GM23338 (cell line): ENCODE measurements at regions not wholly inside any gene's neighbourhood (a gene's known extent, or its start where the extent isn't known, plus 50 kb on each side); places are given as distances from the start of the nearest gene placed in this dataset.

Experiments
- CREB1 ChIP-seq: fragments of 250-450 bp; sonication (Bioruptor Pico); IDR thresholded peaks from 2 replicates; pipeline ENCODE4 v1.5.0; 2020; ENCODE audit warnings: low read depth, mild to moderate bottlenecking, moderate library complexity
- EZH2 ChIP-seq: fragments of 200-600 bp; sonication (generic); IDR thresholded peaks from one replicate; pipeline ENCODE4 v1.8.0; 2017; ENCODE audit warnings: antibody characterized with exemption, mild to moderate bottlenecking, low read depth; ENCODE audit not compliant: unreplicated experiment
- JUNB ChIP-seq: IDR thresholded peaks from one replicate; pipeline ENCODE4 v1.6.1; 2016; ENCODE audit warnings: antibody characterized with exemption; ENCODE audit not compliant: unreplicated experiment
- NANOG ChIP-seq: IDR thresholded peaks from 2 replicates; pipeline ENCODE4 v1.6.1; 2016; ENCODE audit warnings: antibody characterized with exemption, borderline replicate concordance
- TF ChIP-seq, protein P1 (sequence below), 2 experiments: fragments of 200-600 bp in 1 of 2; sonication (generic) in 1 of 2; conservative IDR thresholded peaks; 2 replicates each; pipeline versions ENCODE4 v1.5.1 to v1.6.1; 2016 to 2017; ENCODE audit warnings: antibody characterized with exemption in 2 of 2, low read depth in 2 of 2, mild to moderate bottlenecking in 2 of 2, moderate library complexity in 1 of 2
- TF ChIP-seq, protein P2 (sequence below): IDR thresholded peaks from one replicate; pipeline ENCODE4 v1.6.1; 2018; ENCODE audit warnings: antibody characterized with exemption; ENCODE audit not compliant: unreplicated experiment

- TF ChIP-seq, protein P1, sequence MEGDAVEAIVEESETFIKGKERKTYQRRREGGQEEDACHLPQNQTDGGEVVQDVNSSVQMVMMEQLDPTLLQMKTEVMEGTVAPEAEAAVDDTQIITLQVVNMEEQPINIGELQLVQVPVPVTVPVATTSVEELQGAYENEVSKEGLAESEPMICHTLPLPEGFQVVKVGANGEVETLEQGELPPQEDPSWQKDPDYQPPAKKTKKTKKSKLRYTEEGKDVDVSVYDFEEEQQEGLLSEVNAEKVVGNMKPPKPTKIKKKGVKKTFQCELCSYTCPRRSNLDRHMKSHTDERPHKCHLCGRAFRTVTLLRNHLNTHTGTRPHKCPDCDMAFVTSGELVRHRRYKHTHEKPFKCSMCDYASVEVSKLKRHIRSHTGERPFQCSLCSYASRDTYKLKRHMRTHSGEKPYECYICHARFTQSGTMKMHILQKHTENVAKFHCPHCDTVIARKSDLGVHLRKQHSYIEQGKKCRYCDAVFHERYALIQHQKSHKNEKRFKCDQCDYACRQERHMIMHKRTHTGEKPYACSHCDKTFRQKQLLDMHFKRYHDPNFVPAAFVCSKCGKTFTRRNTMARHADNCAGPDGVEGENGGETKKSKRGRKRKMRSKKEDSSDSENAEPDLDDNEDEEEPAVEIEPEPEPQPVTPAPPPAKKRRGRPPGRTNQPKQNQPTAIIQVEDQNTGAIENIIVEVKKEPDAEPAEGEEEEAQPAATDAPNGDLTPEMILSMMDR (conservative IDR thresholded peaks at IDR 0.05; ENCODE audit: low read depth in 2 of 2): peak; percentile 39 to 61
- TF ChIP-seq JUNB: no peak
- no peak for TF ChIP-seq EZH2
- TF ChIP-seq CREB1 (CRISPR knock-in tag): no peak
- TF ChIP-seq, protein P2, sequence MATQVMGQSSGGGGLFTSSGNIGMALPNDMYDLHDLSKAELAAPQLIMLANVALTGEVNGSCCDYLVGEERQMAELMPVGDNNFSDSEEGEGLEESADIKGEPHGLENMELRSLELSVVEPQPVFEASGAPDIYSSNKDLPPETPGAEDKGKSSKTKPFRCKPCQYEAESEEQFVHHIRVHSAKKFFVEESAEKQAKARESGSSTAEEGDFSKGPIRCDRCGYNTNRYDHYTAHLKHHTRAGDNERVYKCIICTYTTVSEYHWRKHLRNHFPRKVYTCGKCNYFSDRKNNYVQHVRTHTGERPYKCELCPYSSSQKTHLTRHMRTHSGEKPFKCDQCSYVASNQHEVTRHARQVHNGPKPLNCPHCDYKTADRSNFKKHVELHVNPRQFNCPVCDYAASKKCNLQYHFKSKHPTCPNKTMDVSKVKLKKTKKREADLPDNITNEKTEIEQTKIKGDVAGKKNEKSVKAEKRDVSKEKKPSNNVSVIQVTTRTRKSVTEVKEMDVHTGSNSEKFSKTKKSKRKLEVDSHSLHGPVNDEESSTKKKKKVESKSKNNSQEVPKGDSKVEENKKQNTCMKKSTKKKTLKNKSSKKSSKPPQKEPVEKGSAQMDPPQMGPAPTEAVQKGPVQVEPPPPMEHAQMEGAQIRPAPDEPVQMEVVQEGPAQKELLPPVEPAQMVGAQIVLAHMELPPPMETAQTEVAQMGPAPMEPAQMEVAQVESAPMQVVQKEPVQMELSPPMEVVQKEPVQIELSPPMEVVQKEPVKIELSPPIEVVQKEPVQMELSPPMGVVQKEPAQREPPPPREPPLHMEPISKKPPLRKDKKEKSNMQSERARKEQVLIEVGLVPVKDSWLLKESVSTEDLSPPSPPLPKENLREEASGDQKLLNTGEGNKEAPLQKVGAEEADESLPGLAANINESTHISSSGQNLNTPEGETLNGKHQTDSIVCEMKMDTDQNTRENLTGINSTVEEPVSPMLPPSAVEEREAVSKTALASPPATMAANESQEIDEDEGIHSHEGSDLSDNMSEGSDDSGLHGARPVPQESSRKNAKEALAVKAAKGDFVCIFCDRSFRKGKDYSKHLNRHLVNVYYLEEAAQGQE: no peak
- no peak for TF ChIP-seq NANOG
Observed at GRCh38 chr12:124162151-124163110, 132.5 kb upstream of the RFLNA start.
